ENCODE measurements at regions not wholly inside any gene's neighbourhood (a gene's known extent, or its start where the extent isn't known, plus 50 kb on each side); places are given as distances from the start of the nearest gene placed in this dataset.

GRCh38 chrX:7522860-7523259 lies 320.1 kb upstream of the VCX start:
- DNase-seq, result no peak
- no peaks in the 10 kb centered on the region for H3K9me3 ChIP-seq
- 79 to 83% methylated on average over 2 of the region's 2 CpGs for WGBS, 2 donors
- intact Hi-C loops (cut with DNase I), result no loop called here
- no peak for TF ChIP-seq POLR2A (IDR thresholded peaks at IDR 0.05)
- TF ChIP-seq, protein P1, sequence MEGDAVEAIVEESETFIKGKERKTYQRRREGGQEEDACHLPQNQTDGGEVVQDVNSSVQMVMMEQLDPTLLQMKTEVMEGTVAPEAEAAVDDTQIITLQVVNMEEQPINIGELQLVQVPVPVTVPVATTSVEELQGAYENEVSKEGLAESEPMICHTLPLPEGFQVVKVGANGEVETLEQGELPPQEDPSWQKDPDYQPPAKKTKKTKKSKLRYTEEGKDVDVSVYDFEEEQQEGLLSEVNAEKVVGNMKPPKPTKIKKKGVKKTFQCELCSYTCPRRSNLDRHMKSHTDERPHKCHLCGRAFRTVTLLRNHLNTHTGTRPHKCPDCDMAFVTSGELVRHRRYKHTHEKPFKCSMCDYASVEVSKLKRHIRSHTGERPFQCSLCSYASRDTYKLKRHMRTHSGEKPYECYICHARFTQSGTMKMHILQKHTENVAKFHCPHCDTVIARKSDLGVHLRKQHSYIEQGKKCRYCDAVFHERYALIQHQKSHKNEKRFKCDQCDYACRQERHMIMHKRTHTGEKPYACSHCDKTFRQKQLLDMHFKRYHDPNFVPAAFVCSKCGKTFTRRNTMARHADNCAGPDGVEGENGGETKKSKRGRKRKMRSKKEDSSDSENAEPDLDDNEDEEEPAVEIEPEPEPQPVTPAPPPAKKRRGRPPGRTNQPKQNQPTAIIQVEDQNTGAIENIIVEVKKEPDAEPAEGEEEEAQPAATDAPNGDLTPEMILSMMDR (IDR thresholded peaks at IDR 0.05), result no peak
- no peaks in the 10 kb centered on the region for H3K27me3 ChIP-seq
- H3K4me3 ChIP-seq (replicated peaks in 1 of 3), result no peak overlapping the region
- no peak overlapping the region for H3K27ac ChIP-seq
- no peaks in the 10 kb centered on the region for H3K4me1 ChIP-seq
- no peaks in the 10 kb centered on the region for H3K36me3 ChIP-seq

GRCh38 chrX:7515681-7516413 lies 327.1 kb upstream of the VCX start:
- H3K9me3 ChIP-seq, result no peaks in the 10 kb centered on the region
- intact Hi-C loops (cut with DNase I), result no loop called here
- no peak overlapping the region for H3K27ac ChIP-seq
- 58 to 84% methylated on average over 4 of the region's 4 CpGs for WGBS, 2 donors
- H3K4me1 ChIP-seq, result no peaks in the 10 kb centered on the region
- no peak overlapping the region for H3K4me3 ChIP-seq (replicated peaks in 1 of 3)
- no peak for DNase-seq
- TF ChIP-seq, protein P1 (IDR thresholded peaks at IDR 0.05), result no peak
- TF ChIP-seq POLR2A (IDR thresholded peaks at IDR 0.05), result no peak
- no peaks in the 10 kb centered on the region for H3K36me3 ChIP-seq
- H3K27me3 ChIP-seq, result no peaks in the 10 kb centered on the region

- WGBS, 2 donors, result 87 to 89% methylated on average over 7 of the region's 7 CpGs
- TF ChIP-seq POLR2A (IDR thresholded peaks at IDR 0.05), result no peak
- TF ChIP-seq, protein P1 (IDR thresholded peaks at IDR 0.05), result no peak
- Histone ChIP-seq H3K4me3 (replicated peaks in 1 of 3) (no peak overlapping the region), H3K27me3 (no peaks in the 10 kb centered on the region), H3K27ac (no peak overlapping the region), H3K4me1 (no peaks in the 10 kb centered on the region), H3K9me3 (no peaks in the 10 kb centered on the region), H3K36me3 (no peaks in the 10 kb centered on the region)
- intact Hi-C loops (cut with DNase I), result no loop called here
- DNase-seq, result no peak
These were observed 327.9 kb upstream of the VCX start for GRCh38 chrX:7514871-7515599.

DNA sequence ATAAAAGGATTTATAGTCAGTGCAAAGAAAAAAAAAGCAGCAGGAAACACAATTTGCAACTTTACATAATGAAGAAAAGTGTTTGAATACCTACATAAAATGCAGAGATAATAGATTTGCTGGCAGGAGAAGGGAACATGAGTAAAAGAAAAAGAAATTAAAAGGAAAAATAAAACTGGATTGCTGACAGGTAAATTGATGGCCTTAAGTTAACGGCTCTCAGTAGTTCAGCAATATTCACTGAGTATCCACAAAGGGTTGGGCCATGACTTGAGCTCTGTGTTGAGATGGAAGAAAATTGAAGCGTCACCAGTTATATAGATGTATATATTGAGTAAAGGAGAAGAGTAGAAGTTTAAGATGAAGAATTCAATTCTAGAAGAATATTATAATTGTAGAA lies 330.1 kb upstream of the VCX start:
- no peak overlapping the region for H3K27ac ChIP-seq
- H3K4me1 ChIP-seq, result no peaks in the 10 kb centered on the region
- H3K36me3 ChIP-seq, result no peaks in the 10 kb centered on the region
- DNase-seq, result no peak
- TF ChIP-seq POLR2A (IDR thresholded peaks at IDR 0.05), result no peak
- TF ChIP-seq, protein P1 (IDR thresholded peaks at IDR 0.05), result no peak
- no peaks in the 10 kb centered on the region for H3K9me3 ChIP-seq
- intact Hi-C loops (cut with DNase I), result no loop called here
- no peak overlapping the region for H3K4me3 ChIP-seq (replicated peaks in 1 of 3)
- H3K27me3 ChIP-seq, result no peaks in the 10 kb centered on the region
- 81 to 85% methylated on average over 2 of the region's 2 CpGs for WGBS, 2 donors

GRCh38 chrX:7503251-7503650 lies 339.7 kb upstream of the VCX start:
- intact Hi-C loops (cut with DNase I), result no loop called here
- 85 to 87% methylated on average over 5 of the region's 5 CpGs for WGBS, 2 donors

More at GRCh38 chrX:7503251-7503650, 339.7 kb upstream of the VCX start:
- no peak for DNase-seq
- TF ChIP-seq, protein P1 (IDR thresholded peaks at IDR 0.05), result no peak
- no peak for TF ChIP-seq POLR2A (IDR thresholded peaks at IDR 0.05)
- no peaks in the 10 kb centered on the region for H3K36me3 ChIP-seq
- H3K4me3 ChIP-seq (replicated peaks in 1 of 3), result no peak overlapping the region
- no peaks in the 10 kb centered on the region for H3K9me3 ChIP-seq
- H3K27ac ChIP-seq, result no peak overlapping the region
- H3K4me1 ChIP-seq, result no peaks in the 10 kb centered on the region
- no peaks in the 10 kb centered on the region for H3K27me3 ChIP-seq
